ENCODE measurements at regions not wholly inside any gene's neighbourhood (a gene's known extent, or its start where the extent isn't known, plus 50 kb on each side); places are given as distances from the start of the nearest gene placed in this dataset.
"Not testable (repeated sequence)": the region's sequence is repeated elsewhere in the genome, so short reads cannot be mapped to it uniquely, and the experiment has no call there.

- Histone ChIP-seq H3K4me1 (ENCODE audit: insufficient read depth, low read length) (peaks cover 31% of the 10 kb centered on the region), H3K9me3 (ENCODE audit: control insufficient read depth, insufficient read depth, low read length) (no peaks in the 10 kb centered on the region), H3K9ac (ENCODE audit: low read depth, low read length) (no peak overlapping the region), H3K36me3 (ENCODE audit: insufficient read depth, low read length) (no peaks in the 10 kb centered on the region)
Measured at GRCh38 chr5:18395126-18396110, 761.2 kb downstream of the TAF11L14 start.

GRCh38 chr5:18397371-18397770 lies 763.1 kb downstream of the TAF11L14 start:
- peaks cover 31% of the 10 kb centered on the region for H3K4me1 ChIP-seq (ENCODE audit: insufficient read depth, low read length)
- H3K9ac ChIP-seq (ENCODE audit: low read depth, low read length), result no peak overlapping the region
- H3K9me3 ChIP-seq (ENCODE audit: control insufficient read depth, insufficient read depth, low read length), result no peaks in the 10 kb centered on the region
- no peaks in the 10 kb centered on the region for H3K36me3 ChIP-seq (ENCODE audit: insufficient read depth, low read length)

- Histone ChIP-seq H3K9ac (ENCODE audit: low read depth, low read length) (no peak overlapping the region), H3K4me1 (ENCODE audit: insufficient read depth, low read length) (peaks cover 31% of the 10 kb centered on the region), H3K9me3 (ENCODE audit: control insufficient read depth, insufficient read depth, low read length) (no peaks in the 10 kb centered on the region)
Measured at GRCh38 chr5:18397891-18398290, 763.6 kb downstream of the TAF11L14 start.

GRCh38 chr5:18399461-18400327 lies 765.4 kb downstream of the TAF11L14 start:
- H3K4me1 ChIP-seq (ENCODE audit: insufficient read depth, low read length), result peaks cover 16% of the 10 kb centered on the region
- not testable (repeated sequence) for H3K9me3 ChIP-seq (ENCODE audit: control insufficient read depth, insufficient read depth, low read length); H3K9ac ChIP-seq (ENCODE audit: low read depth, low read length); H3K36me3 ChIP-seq (ENCODE audit: insufficient read depth, low read length)

More at GRCh38 chr5:18397891-18398290, 763.6 kb downstream of the TAF11L14 start:
- no peaks in the 10 kb centered on the region for H3K36me3 ChIP-seq (ENCODE audit: insufficient read depth, low read length)

GRCh38 chr5:18403141-18403540 lies 768.9 kb downstream of the TAF11L14 start:
- Histone ChIP-seq H3K4me1 (ENCODE audit: insufficient read depth, low read length) (no peaks in the 10 kb centered on the region), H3K36me3 (ENCODE audit: insufficient read depth, low read length) (no peaks in the 10 kb centered on the region), H3K9me3 (ENCODE audit: control insufficient read depth, insufficient read depth, low read length) (no peaks in the 10 kb centered on the region), H3K9ac (ENCODE audit: low read depth, low read length) (no peak overlapping the region)

GRCh38 chr5:18403941-18404438 lies 769.7 kb downstream of the TAF11L14 start:
- Histone ChIP-seq H3K4me1 (ENCODE audit: insufficient read depth, low read length) (no peaks in the 10 kb centered on the region), H3K9ac (ENCODE audit: low read depth, low read length) (no peak overlapping the region), H3K36me3 (ENCODE audit: insufficient read depth, low read length) (no peaks in the 10 kb centered on the region), H3K9me3 (ENCODE audit: control insufficient read depth, insufficient read depth, low read length) (no peaks in the 10 kb centered on the region)

GRCh38 chr5:18420711-18421110 lies 786.5 kb downstream of the TAF11L14 start:
- H3K4me1 ChIP-seq (ENCODE audit: insufficient read depth, low read length), result no peaks in the 10 kb centered on the region
- no peak overlapping the region for H3K9ac ChIP-seq (ENCODE audit: low read depth, low read length)
- no peaks in the 10 kb centered on the region for H3K36me3 ChIP-seq (ENCODE audit: insufficient read depth, low read length)
- no peaks in the 10 kb centered on the region for H3K9me3 ChIP-seq (ENCODE audit: control insufficient read depth, insufficient read depth, low read length)

- H3K9ac ChIP-seq (ENCODE audit: low read depth, low read length), result no peak overlapping the region
- H3K4me1 ChIP-seq (ENCODE audit: insufficient read depth, low read length), result no peaks in the 10 kb centered on the region
- H3K9me3 ChIP-seq (ENCODE audit: control insufficient read depth, insufficient read depth, low read length), result peaks cover 8% of the 10 kb centered on the region; the same call in 1 of the 2 replicates
- no peaks in the 10 kb centered on the region for H3K36me3 ChIP-seq (ENCODE audit: insufficient read depth, low read length)
Measured at GRCh38 chr5:18433336-18433735, 799.1 kb downstream of the TAF11L14 start.

GRCh38 chr5:18438126-18438525 lies 803.9 kb downstream of the TAF11L14 start:
- H3K9me3 ChIP-seq (ENCODE audit: control insufficient read depth, insufficient read depth, low read length), result peaks cover 10% of the 10 kb centered on the region; the same call in 1 of the 2 replicates
- no peak overlapping the region for H3K9ac ChIP-seq (ENCODE audit: low read depth, low read length)
- H3K4me1 ChIP-seq (ENCODE audit: insufficient read depth, low read length), result no peaks in the 10 kb centered on the region
- H3K36me3 ChIP-seq (ENCODE audit: insufficient read depth, low read length), result no peaks in the 10 kb centered on the region

GRCh38 chr5:18455521-18455920 lies 821.3 kb downstream of the TAF11L14 start:
- no peaks in the 10 kb centered on the region for H3K4me1 ChIP-seq (ENCODE audit: insufficient read depth, low read length)
- no peaks in the 10 kb centered on the region; the same call in 1 of the 2 replicates for H3K9me3 ChIP-seq (ENCODE audit: control insufficient read depth, insufficient read depth, low read length)
- no peaks in the 10 kb centered on the region for H3K36me3 ChIP-seq (ENCODE audit: insufficient read depth, low read length)
- no peak overlapping the region for H3K9ac ChIP-seq (ENCODE audit: low read depth, low read length)

- Histone ChIP-seq H3K36me3 (ENCODE audit: insufficient read depth, low read length) (no peaks in the 10 kb centered on the region), H3K4me1 (ENCODE audit: insufficient read depth, low read length) (no peaks in the 10 kb centered on the region), H3K9me3 (ENCODE audit: control insufficient read depth, insufficient read depth, low read length) (no peaks in the 10 kb centered on the region), H3K9ac (ENCODE audit: low read depth, low read length) (no peak overlapping the region)
Measured at GRCh38 chr5:18457255-18457654, 823.0 kb downstream of the TAF11L14 start.

GRCh38 chr5:18461766-18462165 lies 827.5 kb downstream of the TAF11L14 start:
- Histone ChIP-seq H3K4me1 (ENCODE audit: insufficient read depth, low read length) (peaks cover 6% of the 10 kb centered on the region; the same call in 1 of the 2 replicates), H3K36me3 (ENCODE audit: insufficient read depth, low read length) (no peaks in the 10 kb centered on the region), H3K9me3 (ENCODE audit: control insufficient read depth, insufficient read depth, low read length) (no peaks in the 10 kb centered on the region), H3K9ac (ENCODE audit: low read depth, low read length) (no peak overlapping the region)

GRCh38 chr5:18465833-18466681 lies 831.8 kb downstream of the TAF11L14 start:
- Histone ChIP-seq H3K9me3 (ENCODE audit: control insufficient read depth, insufficient read depth, low read length) (peaks cover under 1% of the 10 kb centered on the region; the same call in 1 of the 2 replicates), H3K36me3 (ENCODE audit: insufficient read depth, low read length) (no peaks in the 10 kb centered on the region), H3K9ac (ENCODE audit: low read depth, low read length) (no peak overlapping the region), H3K4me1 (ENCODE audit: insufficient read depth, low read length) (peaks cover 6% of the 10 kb centered on the region; the same call in 1 of the 2 replicates)

Data from ES-I3 (cell line).